GM12864 (cell line): ENCODE measurements at regions not wholly inside any gene's neighbourhood (a gene's known extent, or its start where the extent isn't known, plus 50 kb on each side); places are given as distances from the start of the nearest gene placed in this dataset.
A peak's percentile ranks its signal among the peaks of the same experiment; 100 is the strongest.
"Not testable (repeated sequence)": the region's sequence is repeated elsewhere in the genome, so short reads cannot be mapped to it uniquely, and the experiment has no call there.

Source experiments
- DNase-seq: peaks from one replicate; pipeline ENCODE4 v3.0.0-alpha.2; 2011; ENCODE audit warnings: low read depth
- H3K4me3 ChIP-seq: 2 replicates; pipeline ENCODE4 v1.5.1; 2011; ENCODE audit warnings: mild to moderate bottlenecking, low read depth, low read length, control low read depth
- TF ChIP-seq, protein P1 (sequence below): IDR thresholded peaks from 2 replicates; pipeline ENCODE4 v1.5.1; 2011; ENCODE audit warnings: low read depth, mild to moderate bottlenecking, moderate library complexity, low read length, control low read depth, inconsistent platforms; ENCODE audit errors: missing control alignments

DNA sequence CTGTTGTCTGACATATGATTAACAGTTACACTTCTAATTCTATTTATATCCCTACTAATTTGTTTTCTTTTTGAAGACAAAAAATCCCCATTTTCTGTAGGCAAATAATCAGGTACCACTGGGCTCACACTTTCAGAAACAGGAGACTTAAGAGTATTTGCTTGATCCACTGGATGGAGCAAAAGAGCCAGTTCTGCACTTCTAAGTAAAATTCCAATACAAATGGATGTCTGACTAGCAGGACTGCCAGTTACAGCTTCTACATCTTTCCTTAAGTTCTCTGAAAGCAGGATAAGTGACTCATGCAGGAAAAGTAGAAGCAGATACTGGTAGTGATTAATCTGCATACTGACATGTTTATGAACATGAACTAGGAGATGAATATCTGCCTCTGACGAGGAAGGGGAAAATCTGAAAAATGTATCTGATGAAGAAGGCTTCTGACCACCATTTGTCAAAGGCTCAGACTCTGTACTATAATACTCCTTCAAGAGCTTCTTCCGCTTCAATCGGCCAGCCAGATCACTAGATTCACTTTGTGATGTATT is 73.8 kb upstream of the ANKS1B start:
- no peak overlapping the region for H3K4me3 ChIP-seq
- no peak for DNase-seq
- TF ChIP-seq, protein P1, sequence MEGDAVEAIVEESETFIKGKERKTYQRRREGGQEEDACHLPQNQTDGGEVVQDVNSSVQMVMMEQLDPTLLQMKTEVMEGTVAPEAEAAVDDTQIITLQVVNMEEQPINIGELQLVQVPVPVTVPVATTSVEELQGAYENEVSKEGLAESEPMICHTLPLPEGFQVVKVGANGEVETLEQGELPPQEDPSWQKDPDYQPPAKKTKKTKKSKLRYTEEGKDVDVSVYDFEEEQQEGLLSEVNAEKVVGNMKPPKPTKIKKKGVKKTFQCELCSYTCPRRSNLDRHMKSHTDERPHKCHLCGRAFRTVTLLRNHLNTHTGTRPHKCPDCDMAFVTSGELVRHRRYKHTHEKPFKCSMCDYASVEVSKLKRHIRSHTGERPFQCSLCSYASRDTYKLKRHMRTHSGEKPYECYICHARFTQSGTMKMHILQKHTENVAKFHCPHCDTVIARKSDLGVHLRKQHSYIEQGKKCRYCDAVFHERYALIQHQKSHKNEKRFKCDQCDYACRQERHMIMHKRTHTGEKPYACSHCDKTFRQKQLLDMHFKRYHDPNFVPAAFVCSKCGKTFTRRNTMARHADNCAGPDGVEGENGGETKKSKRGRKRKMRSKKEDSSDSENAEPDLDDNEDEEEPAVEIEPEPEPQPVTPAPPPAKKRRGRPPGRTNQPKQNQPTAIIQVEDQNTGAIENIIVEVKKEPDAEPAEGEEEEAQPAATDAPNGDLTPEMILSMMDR: peak; percentile 9

DNA sequence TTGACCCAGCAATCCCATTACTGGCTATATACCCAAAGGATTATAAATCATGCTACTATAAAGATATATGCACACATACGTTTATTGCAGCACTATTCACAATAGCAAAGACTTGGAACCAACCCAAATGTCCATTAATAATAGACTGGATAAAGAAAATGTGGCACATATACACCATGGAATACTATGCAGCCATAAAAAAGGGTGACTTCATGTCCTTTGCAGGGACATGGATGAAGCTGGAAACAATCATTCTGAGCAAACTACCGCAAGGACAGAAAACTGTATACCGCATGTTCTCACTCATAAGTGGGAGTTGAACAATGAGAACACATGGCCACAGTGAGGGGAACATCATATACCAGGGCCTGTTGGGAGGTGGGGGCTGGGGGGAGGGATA is 61.5 kb upstream of the ANKS1B start:
- not testable (repeated sequence) for DNase-seq, H3K4me3 ChIP-seq

DNA sequence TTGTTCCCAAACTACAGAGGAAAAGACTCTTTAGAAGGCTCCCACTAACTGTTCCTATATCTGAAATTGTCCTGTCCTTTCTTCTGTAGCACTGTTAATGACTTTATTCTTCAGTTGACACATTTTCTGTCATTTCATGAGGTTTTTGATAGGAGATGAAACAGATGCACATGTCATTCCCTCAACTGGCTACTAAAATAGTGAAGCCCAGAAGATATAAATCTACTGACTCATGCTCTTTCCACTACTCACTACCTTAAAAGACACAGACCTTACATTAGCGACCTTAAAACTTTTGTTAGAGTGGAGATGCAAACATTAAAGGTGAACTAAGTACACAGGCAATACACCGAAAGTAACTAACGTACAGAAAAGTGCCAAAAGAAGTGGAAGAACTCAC is 59.5 kb upstream of the ANKS1B start:
- no peak overlapping the region for H3K4me3 ChIP-seq
- DNase-seq: no peak
- TF ChIP-seq, protein P1: no peak

DNA sequence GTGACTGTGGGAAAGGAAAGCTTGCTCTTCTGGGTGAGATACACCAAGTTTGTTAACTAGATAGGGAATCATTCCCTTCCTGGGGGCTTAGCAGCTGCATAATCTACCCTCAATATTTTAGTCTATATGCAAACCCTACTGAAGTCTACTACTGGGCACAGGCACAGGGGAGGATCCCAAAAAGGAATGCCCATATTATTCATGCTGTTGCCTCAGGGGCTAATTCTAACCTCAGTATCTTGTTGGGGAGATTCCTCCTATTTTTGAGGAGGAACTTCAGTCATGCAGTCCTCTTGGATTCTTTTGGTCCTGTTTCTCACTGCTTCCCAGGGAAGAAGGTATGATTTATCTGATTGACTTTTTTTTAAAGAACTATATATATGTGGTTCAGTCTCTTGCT is 58.9 kb upstream of the ANKS1B start:
- DNase-seq: no peak
- TF ChIP-seq, protein P1: no peak
- H3K4me3 ChIP-seq: no peak overlapping the region
